ENCODE measurements at regions not wholly inside any gene's neighbourhood (a gene's known extent, or its start where the extent isn't known, plus 50 kb on each side); places are given as distances from the start of the nearest gene placed in this dataset.

GRCh38 chr2:107285621-107286299 lies 399.8 kb upstream of the ST6GAL2 start:
- H3K9me3 Mint-ChIP-seq = peaks cover 5% of the 10 kb centered on the region; the same call in 1 of the 2 replicates
- no peak overlapping the region for H3K27ac Mint-ChIP-seq
- H3K4me1 Mint-ChIP-seq (ENCODE audit: low read depth) = no peaks in the 10 kb centered on the region
- DNase-seq = no peak
- H3K27me3 Mint-ChIP-seq (ENCODE audit: insufficient read depth) = no peaks in the 10 kb centered on the region; the same call in 1 of the 2 replicates
- no peak overlapping the region for H3K4me3 Mint-ChIP-seq
- H3K36me3 Mint-ChIP-seq (ENCODE audit: low read depth) = no peaks in the 10 kb centered on the region
- no peak for TF ChIP-seq CTCF (IDR thresholded peaks at IDR 0.05)

- no peak for TF ChIP-seq CTCF (IDR thresholded peaks at IDR 0.05)
- Mint-ChIP-seq H3K27ac (no peak overlapping the region), H3K4me3 (no peak overlapping the region), H3K36me3 (ENCODE audit: low read depth) (no peaks in the 10 kb centered on the region), H3K27me3 (ENCODE audit: insufficient read depth) (no peaks in the 10 kb centered on the region; the same call in 1 of the 2 replicates), H3K9me3 (peaks cover 11% of the 10 kb centered on the region), H3K4me1 (ENCODE audit: low read depth) (no peaks in the 10 kb centered on the region)
- no peak for DNase-seq
Observed at GRCh38 chr2:107290041-107290440, 404.1 kb upstream of the ST6GAL2 start.

GRCh38 chr2:107303964-107304363 lies 418.0 kb upstream of the ST6GAL2 start:
- Mint-ChIP-seq H3K27me3 (ENCODE audit: insufficient read depth) (no peaks in the 10 kb centered on the region), H3K27ac (no peak overlapping the region), H3K9me3 (peaks cover 4% of the 10 kb centered on the region), H3K4me1 (ENCODE audit: low read depth) (no peaks in the 10 kb centered on the region), H3K36me3 (ENCODE audit: low read depth) (no peaks in the 10 kb centered on the region), H3K4me3 (no peak overlapping the region)
- TF ChIP-seq CTCF (IDR thresholded peaks at IDR 0.05) = no peak
- no peak for DNase-seq

GRCh38 chr2:107305966-107306365 lies 420.0 kb upstream of the ST6GAL2 start:
- Mint-ChIP-seq H3K4me1 (ENCODE audit: low read depth) (no peaks in the 10 kb centered on the region), H3K4me3 (no peak overlapping the region), H3K27me3 (ENCODE audit: insufficient read depth) (no peaks in the 10 kb centered on the region), H3K27ac (no peak overlapping the region), H3K9me3 (peaks cover 14% of the 10 kb centered on the region), H3K36me3 (ENCODE audit: low read depth) (no peaks in the 10 kb centered on the region)
- TF ChIP-seq CTCF (IDR thresholded peaks at IDR 0.05) = no peak
- no peak for DNase-seq

- Mint-ChIP-seq H3K4me3 (no peak overlapping the region), H3K36me3 (ENCODE audit: low read depth) (no peaks in the 10 kb centered on the region), H3K27ac (no peak overlapping the region), H3K27me3 (ENCODE audit: insufficient read depth) (no peaks in the 10 kb centered on the region), H3K9me3 (peaks cover 13% of the 10 kb centered on the region), H3K4me1 (ENCODE audit: low read depth) (no peaks in the 10 kb centered on the region)
- no peak for DNase-seq
- TF ChIP-seq CTCF (IDR thresholded peaks at IDR 0.05) = no peak
Observed at GRCh38 chr2:107306881-107307280, 420.9 kb upstream of the ST6GAL2 start.

Measured in HFFc6 (cell line).